Keratinocyte (primary cell): ENCODE measurements at regions not wholly inside any gene's neighbourhood (a gene's known extent, or its start where the extent isn't known, plus 50 kb on each side); places are given as distances from the start of the nearest gene placed in this dataset.

Experiments used
- DNase-seq: peaks from one replicate; pipeline ENCODE4 v3.0.0-alpha.2; 2011; ENCODE audit warnings: low read depth, missing footprints, low spot score
- FAIRE-seq: peaks from 2 replicates; lab custom pipeline; 2011; peaks lifted over from hg19 to GRCh38; lab: Jason Lieb, UNC
- H2AFZ ChIP-seq: 2 replicates; pipeline ENCODE4 v1.6.0; 2012; ENCODE audit warnings: low read length, control low read depth, inconsistent platforms; ENCODE audit not compliant: control insufficient read depth
- H3K27ac ChIP-seq: 2 replicates; pipeline ENCODE4 v1.5.1; 2011; ENCODE audit warnings: low read length; ENCODE audit not compliant: control insufficient read depth, insufficient read depth
- H3K27me3 ChIP-seq: 3 replicates; pipeline ENCODE4 v1.6.0; 2011; ENCODE audit warnings: low read length; ENCODE audit not compliant: control insufficient read depth, insufficient read depth; ENCODE audit errors: extremely low read depth
- H3K36me3 ChIP-seq, 2 experiments: 2 replicates in 1 of 2; 3 replicates in 1 of 2; pipeline ENCODE4 v1.5.1; 2011; ENCODE audit warnings: low read length in 2 of 2, mild to moderate bottlenecking in 1 of 2; ENCODE audit not compliant: control insufficient read depth in 2 of 2, insufficient read depth in 2 of 2; ENCODE audit errors: extremely low read depth in 1 of 2
- H3K4me1 ChIP-seq: 3 replicates; pipeline ENCODE4 v1.5.1; 2011; ENCODE audit warnings: low read length; ENCODE audit not compliant: control insufficient read depth, insufficient read depth; ENCODE audit errors: extremely low read depth
- H3K4me2 ChIP-seq: 3 replicates; pipeline ENCODE4 v1.6.0; 2011; ENCODE audit warnings: low read depth, low read length; ENCODE audit not compliant: control insufficient read depth, insufficient read depth; ENCODE audit errors: extremely low read depth
- H3K4me3 ChIP-seq, 3 experiments: fragments of 200-600 bp in 1 of 3; sonication (generic) in 1 of 3; 2 replicates in 2 of 3; 3 replicates in 1 of 3; pipeline ENCODE4 v1.5.1; 2011 to 2016; ENCODE audit warnings: low read length in 3 of 3, mild to moderate bottlenecking in 3 of 3, control low read depth in 2 of 3, inconsistent platforms in 1 of 3, low read depth in 1 of 3, mixed read lengths in 1 of 3, mixed run types in 1 of 3, moderate library complexity in 1 of 3; ENCODE audit not compliant: control insufficient read depth in 2 of 3, insufficient read depth in 2 of 3; ENCODE audit errors: extremely low read depth in 1 of 3
- H3K79me2 ChIP-seq: 2 replicates; pipeline ENCODE4 v1.6.0; 2012; ENCODE audit warnings: low read length; ENCODE audit not compliant: control insufficient read depth, insufficient read depth
- H3K9ac ChIP-seq: 3 replicates; pipeline ENCODE4 v1.6.0; 2011; ENCODE audit warnings: low read length; ENCODE audit not compliant: control insufficient read depth, insufficient read depth; ENCODE audit errors: extremely low read depth
- H3K9me1 ChIP-seq: 3 replicates; pipeline ENCODE4 v1.6.0; 2011; ENCODE audit warnings: low read length; ENCODE audit not compliant: control insufficient read depth, insufficient read depth; ENCODE audit errors: extremely low read depth
- H3K9me3 ChIP-seq: 2 replicates; pipeline ENCODE4 v1.5.1; 2012; ENCODE audit warnings: low read depth, low read length; ENCODE audit not compliant: control insufficient read depth
- H4K20me1 ChIP-seq: 3 replicates; pipeline ENCODE4 v1.6.0; 2011; ENCODE audit warnings: low read length; ENCODE audit not compliant: control insufficient read depth, insufficient read depth; ENCODE audit errors: extremely low read depth
- CTCF ChIP-seq, 3 experiments: IDR thresholded peaks in 1 of 3; conservative IDR thresholded peaks in 1 of 3; optimal IDR thresholded peaks in 1 of 3; 2 replicates in 2 of 3; 3 replicates in 1 of 3; pipeline versions ENCODE3 to v1.5.1; 2011; ENCODE audit warnings: low read length in 3 of 3, mild to moderate bottlenecking in 3 of 3, moderate library complexity in 2 of 3, control low read depth in 1 of 3, inconsistent platforms in 1 of 3; ENCODE audit not compliant: insufficient read depth in 2 of 3; ENCODE audit errors: extremely low read depth in 1 of 3
- EZH2 ChIP-seq: IDR thresholded peaks from one replicate; pipeline ENCODE4 v1.6.1; 2012; ENCODE audit warnings: inconsistent platforms, mild to moderate bottlenecking, low read length, moderate library complexity
- dilution Hi-C: fragments of 300-500 bp; cut with MboI; formaldehyde crosslinking; loops from one replicate; pipeline ENCODE4 v1.7.0; 2020; ENCODE audit warnings: low sequenced_read_pairs; ENCODE audit not compliant: extremely low pct_ligation_motif_present

DNA sequence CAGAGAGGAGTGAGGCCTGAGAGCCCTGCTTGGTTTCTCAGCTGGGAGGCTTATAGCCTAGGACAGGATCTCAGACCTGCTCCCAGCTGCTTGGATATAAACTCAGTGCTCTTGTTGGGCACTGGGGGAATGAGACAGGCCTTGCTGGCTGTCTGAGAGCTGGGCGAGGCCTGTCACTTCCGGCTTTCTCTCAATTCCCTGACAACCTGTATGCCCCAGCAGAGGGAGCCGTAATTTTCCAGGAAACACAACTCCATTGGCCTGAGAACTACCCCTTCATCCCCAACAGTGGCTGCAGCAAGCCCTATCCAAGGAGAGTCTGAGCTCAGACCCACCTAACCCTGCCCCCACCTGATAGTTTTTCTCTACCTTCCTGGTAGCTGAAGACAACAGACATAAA lies 258.3 kb upstream of the STXBP6 start:
- Histone ChIP-seq H3K9me3 (no peaks in the 10 kb centered on the region), H3K9me1 (no peaks in the 10 kb centered on the region), H3K36me3 (no peaks in the 10 kb centered on the region), H4K20me1 (no peaks in the 10 kb centered on the region), H3K4me3 (no peak overlapping the region), H3K79me2 (no peaks in the 10 kb centered on the region), H3K27me3 (no peaks in the 10 kb centered on the region), H3K4me1 (no peaks in the 10 kb centered on the region), H3K9ac (no peak overlapping the region), H3K27ac (no peak overlapping the region), H2AFZ (no peak overlapping the region), H3K4me2 (no peak overlapping the region)
- FAIRE-seq (no peak), DNase-seq (no peak)
- dilution Hi-C loops = no loop called here
- TF ChIP-seq CTCF (optimal IDR thresholded peaks at IDR 0.05 in 1 of 3, IDR thresholded peaks at IDR 0.05 in 1 of 3, conservative IDR thresholded peaks at IDR 0.05 in 1 of 3; ENCODE audit: extremely low read depth in 1 of 3, insufficient read depth in 2 of 3, low read length in 3 of 3) (no peak), EZH2 (no peak)

DNA sequence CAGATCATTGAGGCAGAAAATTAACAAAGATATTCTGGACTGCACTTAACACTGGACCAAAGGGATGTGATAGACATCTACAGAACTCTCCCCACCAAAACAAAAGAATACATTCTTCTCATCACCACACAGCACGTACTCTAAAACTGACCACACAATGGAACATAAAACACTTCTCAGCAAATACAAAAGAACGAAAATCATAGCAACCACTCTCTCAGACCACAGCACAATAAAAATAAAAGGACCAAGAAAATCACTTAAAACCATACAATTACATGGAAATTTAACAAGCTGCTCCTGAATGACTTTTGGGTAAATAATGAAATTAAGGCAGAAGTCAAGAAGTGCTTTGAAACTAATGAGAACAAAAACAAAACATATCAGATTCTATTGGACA lies 254.0 kb upstream of the STXBP6 start:
- Histone ChIP-seq H3K9me1 (no peaks in the 10 kb centered on the region), H3K79me2 (no peaks in the 10 kb centered on the region), H3K4me1 (no peaks in the 10 kb centered on the region), H3K27ac (no peak overlapping the region), H3K4me3 (no peak overlapping the region), H3K27me3 (no peaks in the 10 kb centered on the region), H2AFZ (no peak overlapping the region), H3K4me2 (no peak overlapping the region), H3K36me3 (no peaks in the 10 kb centered on the region), H3K9me3 (no peaks in the 10 kb centered on the region), H4K20me1 (no peaks in the 10 kb centered on the region), H3K9ac (no peak overlapping the region)
- TF ChIP-seq CTCF (optimal IDR thresholded peaks at IDR 0.05 in 1 of 3, IDR thresholded peaks at IDR 0.05 in 1 of 3, conservative IDR thresholded peaks at IDR 0.05 in 1 of 3; ENCODE audit: extremely low read depth in 1 of 3, insufficient read depth in 2 of 3, low read length in 3 of 3) (no peak), EZH2 (no peak)
- no peak for FAIRE-seq
- DNase-seq = no peak
- dilution Hi-C loops = no loop called here
